DMS114 treated with DMSO at 0.1 percent for 48 hours (cell line): ENCODE measurements at regions not wholly inside any gene's neighbourhood (a gene's known extent, or its start where the extent isn't known, plus 50 kb on each side); places are given as distances from the start of the nearest gene placed in this dataset.

ENCODE experiments used
- DNase-seq: peaks from one replicate; lab custom pipeline; 2025; ENCODE audit not compliant: unreplicated experiment; lab: John Stamatoyannopoulos, UW

GRCh38 chr11:45556851-45557707, 108.3 kb downstream of the CHST1 start:
- DNase-seq = no peak

- DNase-seq = no peak
These were observed 111.0 kb downstream of the CHST1 start for GRCh38 chr11:45554230-45554967.

GRCh38 chr11:45553383-45553936, 112.0 kb downstream of the CHST1 start:
- no peak for DNase-seq

- DNase-seq = no peak
These were observed 114.2 kb downstream of the CHST1 start for GRCh38 chr11:45551191-45551713.

GRCh38 chr11:45549257-45549656, 116.2 kb downstream of the CHST1 start:
- no peak for DNase-seq

- DNase-seq = no peak
These were observed 119.1 kb downstream of the CHST1 start for GRCh38 chr11:45546366-45546765.

- no peak for DNase-seq
These were observed 120.6 kb downstream of the CHST1 start for GRCh38 chr11:45544826-45545225.

- no peak for DNase-seq
These were observed 121.5 kb downstream of the CHST1 start for GRCh38 chr11:45543808-45544422.

- no peak for DNase-seq
These were observed 122.3 kb downstream of the CHST1 start for GRCh38 chr11:45543081-45543480.

GRCh38 chr11:45541693-45542434, 123.6 kb downstream of the CHST1 start:
- DNase-seq = no peak

- DNase-seq = no peak
These were observed 126.5 kb downstream of the CHST1 start for GRCh38 chr11:45538939-45539338.

GRCh38 chr11:45538363-45538762, 127.1 kb downstream of the CHST1 start:
- DNase-seq = no peak

GRCh38 chr11:45537614-45538013, 127.8 kb downstream of the CHST1 start:
- no peak for DNase-seq

- no peak for DNase-seq
These were observed 130.4 kb downstream of the CHST1 start for GRCh38 chr11:45535033-45535432.

- no peak for DNase-seq
These were observed 131.3 kb downstream of the CHST1 start for GRCh38 chr11:45534132-45534531.

GRCh38 chr11:45532546-45532945, 132.9 kb downstream of the CHST1 start:
- no peak for DNase-seq

- no peak for DNase-seq
These were observed 134.6 kb downstream of the CHST1 start for GRCh38 chr11:45530776-45531175.

GRCh38 chr11:45530111-45530510, 135.3 kb downstream of the CHST1 start:
- no peak for DNase-seq

- DNase-seq = no peak
These were observed 137.0 kb downstream of the CHST1 start for GRCh38 chr11:45528435-45528834.

GRCh38 chr11:45527898-45528297, 137.5 kb downstream of the CHST1 start:
- no peak for DNase-seq

- no peak for DNase-seq
These were observed 140.0 kb downstream of the CHST1 start for GRCh38 chr11:45525393-45525792.
